ENCODE measurements at regions not wholly inside any gene's neighbourhood (a gene's known extent, or its start where the extent isn't known, plus 50 kb on each side); places are given as distances from the start of the nearest gene placed in this dataset.

GRCh38 chr14:27012641-27013040, 414.8 kb upstream of the NOVA1 start:
- 71 to 75% methylated on average over 3 of the region's 3 CpGs for WGBS, 2 donors (ENCODE audit: low coverage in 1 of 2)
- in situ Hi-C loops (cut with MboI; ENCODE audit: low pct_ligation_motif_present in 1 of 4, low pct_unique_long_range_greater_than_20kb in 1 of 4, low sequenced_read_pairs in 3 of 4) = no loop called here

GRCh38 chr14:27013678-27014077, 415.8 kb upstream of the NOVA1 start:
- H3K4me3 ChIP-seq = no peak overlapping the region
- H3K27me3 ChIP-seq = no peaks in the 10 kb centered on the region
- no peak for DNase-seq
- TF ChIP-seq POLR2AphosphoS5 (IDR thresholded peaks at IDR 0.05) = no peak
- TF ChIP-seq POLR2A (IDR thresholded peaks at IDR 0.05) = no peak
- no peak for TF ChIP-seq CTCF (IDR thresholded peaks at IDR 0.05)
- no peak for TF ChIP-seq EP300 (IDR thresholded peaks at IDR 0.05; ENCODE audit: low read depth)
- no peaks in the 10 kb centered on the region for H3K9me3 ChIP-seq
- no peaks in the 10 kb centered on the region for H3K36me3 ChIP-seq
- 86 to 100% methylated on average over 3 to 4 of the region's 4 CpGs for WGBS, 2 donors (ENCODE audit: low coverage in 1 of 2)
- intact Hi-C loops (cut with DNase I; ENCODE audit: low total_unique reads) (no loop called here), in situ Hi-C loops (cut with MboI; ENCODE audit: low pct_ligation_motif_present in 1 of 4, low pct_unique_long_range_greater_than_20kb in 1 of 4, low sequenced_read_pairs in 3 of 4) (no loop called here)
- no peak overlapping the region for H3K27ac ChIP-seq
- peaks cover 0 to 2% (median 0%) of the 10 kb centered on the region in 4 donors for H3K4me1 ChIP-seq

More at GRCh38 chr14:27012641-27013040, 414.8 kb upstream of the NOVA1 start:
- H3K36me3 ChIP-seq = no peaks in the 10 kb centered on the region
- intact Hi-C loops (cut with DNase I; ENCODE audit: low total_unique reads) = no loop called here
- no peak overlapping the region for H3K27ac ChIP-seq
- no peaks in the 10 kb centered on the region for H3K9me3 ChIP-seq
- H3K27me3 ChIP-seq = no peaks in the 10 kb centered on the region
- no peak for DNase-seq
- TF ChIP-seq POLR2AphosphoS5 (IDR thresholded peaks at IDR 0.05) (no peak), EP300 (IDR thresholded peaks at IDR 0.05; ENCODE audit: low read depth) (no peak), CTCF (IDR thresholded peaks at IDR 0.05) (no peak)
- H3K4me3 ChIP-seq = no peak overlapping the region
- peaks cover 0 to 10% (median 0%) of the 10 kb centered on the region in 4 donors for H3K4me1 ChIP-seq

GRCh38 chr14:27015065-27015464, 417.2 kb upstream of the NOVA1 start:
- Histone ChIP-seq H3K27me3 (no peaks in the 10 kb centered on the region), H3K36me3 (no peaks in the 10 kb centered on the region), H3K9me3 (no peaks in the 10 kb centered on the region), H3K4me3 (no peak overlapping the region), H3K27ac (no peak overlapping the region), H3K4me1 (no peaks in the 10 kb centered on the region)
- TF ChIP-seq POLR2AphosphoS5 (IDR thresholded peaks at IDR 0.05) (no peak), POLR2A (IDR thresholded peaks at IDR 0.05) (no peak), EP300 (IDR thresholded peaks at IDR 0.05; ENCODE audit: low read depth) (no peak), CTCF (IDR thresholded peaks at IDR 0.05) (no peak)
- in situ Hi-C loops (cut with MboI; ENCODE audit: low pct_ligation_motif_present in 1 of 4, low pct_unique_long_range_greater_than_20kb in 1 of 4, low sequenced_read_pairs in 3 of 4) (no loop called here), intact Hi-C loops (cut with DNase I; ENCODE audit: low total_unique reads) (no loop called here)
- no peak for DNase-seq
- 76 to 86% methylated on average over 1 of the region's 1 CpG for WGBS, 2 donors (ENCODE audit: low coverage in 1 of 2)

GRCh38 chr14:27025648-27026047, 427.8 kb upstream of the NOVA1 start:
- Histone ChIP-seq H3K36me3 (no peaks in the 10 kb centered on the region), H3K27me3 (no peaks in the 10 kb centered on the region), H3K9me3 (no peaks in the 10 kb centered on the region), H3K27ac (no peak overlapping the region), H3K4me1 (no peaks in the 10 kb centered on the region), H3K4me3 (no peak overlapping the region)
- DNase-seq = no peak
- in situ Hi-C loops (cut with MboI; ENCODE audit: low pct_ligation_motif_present in 1 of 4, low pct_unique_long_range_greater_than_20kb in 1 of 4, low sequenced_read_pairs in 3 of 4) = no loop called here
- WGBS, 2 donors (ENCODE audit: low coverage in 1 of 2) = 86% methylated on average over 1 of the region's 1 CpG; no CpG with 5 or more reads in 1 of the 2 donors
- intact Hi-C loops (cut with DNase I; ENCODE audit: low total_unique reads) = no loop called here
- no peak for TF ChIP-seq EP300 (IDR thresholded peaks at IDR 0.05; ENCODE audit: low read depth)
- no peak for TF ChIP-seq CTCF (IDR thresholded peaks at IDR 0.05)
- no peak for TF ChIP-seq POLR2A (IDR thresholded peaks at IDR 0.05)
- TF ChIP-seq POLR2AphosphoS5 (IDR thresholded peaks at IDR 0.05) = no peak
